ENCODE measurements at regions not wholly inside any gene's neighbourhood (a gene's known extent, or its start where the extent isn't known, plus 50 kb on each side); places are given as distances from the start of the nearest gene placed in this dataset.

GRCh38 chr12:124713041-124713435 is 145.6 kb upstream of the NCOR2 start:
- TF ChIP-seq TCF4 (CRISPR knock-in tag; IDR thresholded peaks at IDR 0.05; ENCODE audit: borderline replicate concordance) (no peak), BACH2 (CRISPR knock-in tag; IDR thresholded peaks at IDR 0.05; ENCODE audit: borderline replicate concordance) (no peak), ESRRG (CRISPR knock-in tag; IDR thresholded peaks at IDR 0.05) (no peak), CSRNP3 (CRISPR knock-in tag; IDR thresholded peaks at IDR 0.05) (no peak), RARB (CRISPR knock-in tag; IDR thresholded peaks at IDR 0.05) (no peak), ZFP30 (CRISPR knock-in tag; IDR thresholded peaks at IDR 0.05) (no peak), ZNF70 (CRISPR knock-in tag; IDR thresholded peaks at IDR 0.05) (no peak), PATZ1 (CRISPR knock-in tag; IDR thresholded peaks at IDR 0.05; ENCODE audit: borderline replicate concordance) (no peak), ISL1 (CRISPR knock-in tag; IDR thresholded peaks at IDR 0.05) (no peak), ZNF565 (CRISPR knock-in tag; conservative IDR thresholded peaks at IDR 0.05; ENCODE audit: low read depth) (no peak), GLIS3 (CRISPR knock-in tag; IDR thresholded peaks at IDR 0.05) (no peak), ZFP3 (CRISPR knock-in tag; IDR thresholded peaks at IDR 0.05) (no peak), ARNTL (CRISPR knock-in tag; IDR thresholded peaks at IDR 0.05; ENCODE audit: borderline replicate concordance, low read depth) (no peak)

Data from SK-N-SH treated with all-trans-retinoic acid at 6 μM for 48 hours (cell line).